MCF 10A (cell line): ENCODE measurements at regions not wholly inside any gene's neighbourhood (a gene's known extent, or its start where the extent isn't known, plus 50 kb on each side); places are given as distances from the start of the nearest gene placed in this dataset.

Source experiments
- BruUV-seq: library from RNA; stranded (reverse); fragments of 400-500 nt; replicated peaks from 2 replicates; lab custom pipeline; 2021; lab: Mats Ljungman, UMichigan
- CTCF ChIA-PET: fragments of 300-600 bp; sonication (Branson Sonifier 250); formaldehyde crosslinking; extraction: SDS; loops from one replicate; lab custom pipeline; 2021; ENCODE audit warnings: antibody characterized with exemption, inconsistent platforms; lab: Yijun Ruan, JAX
- POLR2A ChIA-PET: fragments of 300-600, 350-650 bp; sonication (Branson Sonifier 250); formaldehyde crosslinking; extraction: SDS; loops from one replicate; lab custom pipeline; 2020; ENCODE audit warnings: antibody characterized with exemption, inconsistent platforms; lab: Yijun Ruan, JAX
- DNase-seq: peaks from one replicate; pipeline ENCODE4 v3.0.0-alpha.2; 2018; ENCODE audit not compliant: unreplicated experiment
- H3K27ac Mint-ChIP-seq: one replicate; pipeline ENCODE4 v1.8.0; 2022; ENCODE audit warnings: mild to moderate bottlenecking, low read depth, mixed read lengths; ENCODE audit not compliant: unreplicated experiment
- H3K27me3 Mint-ChIP-seq: one replicate; pipeline ENCODE4 v1.8.0; 2022; ENCODE audit warnings: mixed read lengths; ENCODE audit not compliant: insufficient read depth, unreplicated experiment
- H3K36me3 Mint-ChIP-seq: one replicate; pipeline ENCODE4 v1.8.0; 2022; ENCODE audit warnings: mild to moderate bottlenecking, moderate library complexity, mixed read lengths; ENCODE audit not compliant: insufficient read depth, unreplicated experiment
- H3K4me1 Mint-ChIP-seq: one replicate; pipeline ENCODE4 v1.8.0; 2022; ENCODE audit warnings: mixed read lengths; ENCODE audit not compliant: insufficient read depth, unreplicated experiment
- H3K4me3 Mint-ChIP-seq: one replicate; pipeline ENCODE4 v1.8.0; 2022; ENCODE audit warnings: mild to moderate bottlenecking, moderate library complexity, mixed read lengths; ENCODE audit not compliant: unreplicated experiment
- H3K9me3 Mint-ChIP-seq: one replicate; pipeline ENCODE4 v1.8.0; 2022; ENCODE audit warnings: mixed read lengths; ENCODE audit not compliant: unreplicated experiment
- CTCF ChIP-seq: fragments of 200-600 bp; IDR thresholded peaks from one replicate; pipeline ENCODE4 v1.8.0; 2022; ENCODE audit warnings: antibody characterized with exemption, mild to moderate bottlenecking; ENCODE audit not compliant: unreplicated experiment
- intact Hi-C: fragments of 100-400 bp; cut with micrococcal nuclease; formaldehyde crosslinking; loops from 2 replicates; pipeline ENCODE4 v1.14.1; 2022

DNA sequence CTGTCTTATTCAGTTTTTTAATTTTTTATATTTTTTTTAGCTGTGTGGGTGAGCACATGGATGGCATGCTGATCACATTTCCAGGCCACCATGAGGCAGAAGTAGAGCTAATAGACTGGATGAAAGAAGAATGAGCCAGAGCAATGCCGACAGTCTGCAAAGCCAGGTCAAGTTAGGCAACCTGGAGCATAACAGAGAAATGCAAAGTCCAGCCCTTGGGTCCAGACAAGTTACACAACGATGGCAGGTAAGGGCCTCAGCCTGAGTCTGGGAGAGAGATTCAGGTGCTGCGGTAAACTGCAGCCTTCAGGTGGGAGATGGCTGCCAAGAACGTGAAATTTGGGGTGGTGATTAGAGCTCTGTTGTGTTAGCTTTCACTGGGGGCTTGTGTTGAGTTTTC is 84.0 kb upstream of the CACNA2D3 start:
- H3K9me3 Mint-ChIP-seq = no peaks in the 10 kb centered on the region
- ChIA-PET POLR2A (no interaction called here), CTCF (no interaction called here)
- no peak for DNase-seq
- intact Hi-C loops = no loop called here
- no peaks in the 10 kb centered on the region for H3K36me3 Mint-ChIP-seq
- H3K4me3 Mint-ChIP-seq = no peak overlapping the region
- TF ChIP-seq CTCF = no peak
- H3K27me3 Mint-ChIP-seq = no peaks in the 10 kb centered on the region
- H3K4me1 Mint-ChIP-seq = peaks cover 5% of the 10 kb centered on the region
- no peak overlapping the region for H3K27ac Mint-ChIP-seq
- BruUV-seq = no TSS peak

GRCh38 chr3:54036543-54036942 is 85.8 kb upstream of the CACNA2D3 start:
- ChIA-PET POLR2A (interaction anchor here (0.6 kb wide), 1 partner anchor 740 kb away, joined by 4 read pairs; no protein-coding TSS in a partner anchor), CTCF (interaction anchor here (1.7 kb wide), 1 partner anchor 98 kb away, joined by 5 read pairs; no protein-coding TSS in a partner anchor)
- H3K9me3 Mint-ChIP-seq = no peaks in the 10 kb centered on the region
- no peak overlapping the region for H3K4me3 Mint-ChIP-seq
- no peak for TF ChIP-seq CTCF
- intact Hi-C loops = no loop called here
- no peak overlapping the region for H3K27ac Mint-ChIP-seq
- DNase-seq = no peak
- no peaks in the 10 kb centered on the region for H3K36me3 Mint-ChIP-seq
- no TSS peak for BruUV-seq
- no peaks in the 10 kb centered on the region for H3K27me3 Mint-ChIP-seq
- H3K4me1 Mint-ChIP-seq = no peaks in the 10 kb centered on the region

DNA sequence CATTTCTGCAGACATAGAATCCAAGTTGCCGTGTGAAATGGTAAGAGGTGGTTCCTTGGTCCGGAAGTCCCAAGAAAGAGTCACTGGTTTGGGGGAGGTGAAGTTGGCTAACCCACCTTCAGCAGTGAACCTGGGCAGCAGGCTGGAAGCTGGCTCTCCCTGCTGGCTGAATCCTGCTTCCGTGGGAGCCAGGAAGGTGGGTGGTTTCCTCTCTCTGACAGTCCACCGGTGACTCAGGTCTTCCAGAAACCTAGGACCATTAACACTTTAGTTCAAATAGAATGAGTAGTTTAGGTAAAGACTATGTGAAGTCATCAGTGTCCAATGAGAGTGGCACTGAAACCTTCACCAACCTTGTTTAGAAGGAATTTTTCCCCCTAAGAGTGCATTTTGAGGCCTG is 87.4 kb upstream of the CACNA2D3 start:
- intact Hi-C loops = no loop called here
- no TSS peak for BruUV-seq
- Mint-ChIP-seq H3K27me3 (no peaks in the 10 kb centered on the region), H3K36me3 (no peaks in the 10 kb centered on the region), H3K4me1 (no peaks in the 10 kb centered on the region), H3K4me3 (no peak overlapping the region), H3K9me3 (no peaks in the 10 kb centered on the region), H3K27ac (no peak overlapping the region)
- DNase-seq = peak; percentile 53
- ChIA-PET POLR2A (interaction anchor here (1.5 kb wide), 1 partner anchor 32 kb away, joined by 4 read pairs; no protein-coding TSS in a partner anchor), CTCF (no interaction called here)
- TF ChIP-seq CTCF = no peak

GRCh38 chr3:54033761-54034160 is 88.6 kb upstream of the CACNA2D3 start:
- Mint-ChIP-seq H3K36me3 (no peaks in the 10 kb centered on the region), H3K9me3 (no peaks in the 10 kb centered on the region)
- no peak for TF ChIP-seq CTCF

More at GRCh38 chr3:54033761-54034160, 88.6 kb upstream of the CACNA2D3 start:
- H3K4me3 Mint-ChIP-seq = peak overlapping the region; percentile 6
- H3K27ac Mint-ChIP-seq = no peak overlapping the region
- ChIA-PET CTCF (no interaction called here), POLR2A (interaction anchor here (1.5 kb wide), 1 partner anchor 33 kb away, joined by 4 read pairs; no protein-coding TSS in a partner anchor)
- peak; percentile 52 for DNase-seq
- intact Hi-C loops = no loop called here
- no peaks in the 10 kb centered on the region for H3K4me1 Mint-ChIP-seq
- BruUV-seq = no TSS peak
- H3K27me3 Mint-ChIP-seq = no peaks in the 10 kb centered on the region
